ENCODE measurements at regions not wholly inside any gene's neighbourhood (a gene's known extent, or its start where the extent isn't known, plus 50 kb on each side); places are given as distances from the start of the nearest gene placed in this dataset.
"Not testable (repeated sequence)": the region's sequence is repeated elsewhere in the genome, so short reads cannot be mapped to it uniquely, and the experiment has no call there.

GRCh38 chr7:120054376-120055100, 218.4 kb upstream of the KCND2 start:
- DNase-seq = no peak

- no peak for DNase-seq
Observed at GRCh38 chr7:120055300-120055699, 217.7 kb upstream of the KCND2 start.

GRCh38 chr7:120056227-120056626, 216.7 kb upstream of the KCND2 start:
- no peak for DNase-seq

GRCh38 chr7:120059641-120060040, 213.3 kb upstream of the KCND2 start:
- DNase-seq = no peak

GRCh38 chr7:120060281-120060680, 212.7 kb upstream of the KCND2 start:
- no peak for DNase-seq

- DNase-seq = no peak
Observed at GRCh38 chr7:120060875-120061274, 212.1 kb upstream of the KCND2 start.

- DNase-seq = no peak
Observed at GRCh38 chr7:120064565-120064964, 208.4 kb upstream of the KCND2 start.

- DNase-seq = not testable (repeated sequence)
Observed at GRCh38 chr7:120066898-120067297, 206.1 kb upstream of the KCND2 start.

GRCh38 chr7:120070201-120070600, 202.8 kb upstream of the KCND2 start:
- no peak for DNase-seq

- DNase-seq = no peak
Observed at GRCh38 chr7:120077777-120078176, 195.2 kb upstream of the KCND2 start.

GRCh38 chr7:120079022-120079421, 194.0 kb upstream of the KCND2 start:
- no peak for DNase-seq

GRCh38 chr7:120079704-120080103, 193.3 kb upstream of the KCND2 start:
- no peak for DNase-seq

GRCh38 chr7:120086468-120086867, 186.5 kb upstream of the KCND2 start:
- DNase-seq = not testable (repeated sequence)

GRCh38 chr7:120089968-120090367, 183.0 kb upstream of the KCND2 start:
- DNase-seq = no peak

- no peak for DNase-seq
Observed at GRCh38 chr7:120091807-120092206, 181.2 kb upstream of the KCND2 start.

- DNase-seq = no peak
Observed at GRCh38 chr7:120097020-120097419, 176.0 kb upstream of the KCND2 start.

GRCh38 chr7:120097774-120098173, 175.2 kb upstream of the KCND2 start:
- DNase-seq = no peak

- no peak for DNase-seq
Observed at GRCh38 chr7:120108376-120108775, 164.6 kb upstream of the KCND2 start.

- DNase-seq = no peak
Observed at GRCh38 chr7:120110169-120110568, 162.8 kb upstream of the KCND2 start.

GRCh38 chr7:120114626-120115025, 158.3 kb upstream of the KCND2 start:
- no peak for DNase-seq

- no peak for DNase-seq
Observed at GRCh38 chr7:120123528-120123927, 149.4 kb upstream of the KCND2 start.

- no peak for DNase-seq
Observed at GRCh38 chr7:120131096-120131839, 141.7 kb upstream of the KCND2 start.

- DNase-seq = no peak
Observed at GRCh38 chr7:120138497-120138896, 134.5 kb upstream of the KCND2 start.

- DNase-seq = no peak
Observed at GRCh38 chr7:120156476-120156875, 116.5 kb upstream of the KCND2 start.

- DNase-seq = no peak
Observed at GRCh38 chr7:120160166-120160565, 112.8 kb upstream of the KCND2 start.

Data from NCI-H774 (cell line).